Neuron (in vitro differentiated cells): ENCODE measurements at regions not wholly inside any gene's neighbourhood (a gene's known extent, or its start where the extent isn't known, plus 50 kb on each side); places are given as distances from the start of the nearest gene placed in this dataset.

Experiments used
- H2AFZ ChIP-seq: one replicate; pipeline ENCODE4 v1.6.1; 2013; ENCODE audit warnings: low read depth, mild to moderate bottlenecking, inconsistent platforms, low read length, moderate library complexity
- H3K27me3 ChIP-seq: one replicate; pipeline ENCODE4 v1.6.1; 2013; ENCODE audit warnings: low read length; ENCODE audit not compliant: insufficient read depth
- H3K36me3 ChIP-seq: one replicate; pipeline ENCODE4 v1.6.1; 2013; ENCODE audit warnings: low read length; ENCODE audit not compliant: insufficient read depth
- H3K4me1 ChIP-seq: one replicate; pipeline ENCODE4 v1.6.1; 2013; ENCODE audit warnings: low read length; ENCODE audit not compliant: insufficient read depth
- H3K4me3 ChIP-seq: 2 replicates; pipeline ENCODE4 v1.5.1; 2013; ENCODE audit warnings: mild to moderate bottlenecking, low read length, moderate library complexity
- H3K9me3 ChIP-seq: one replicate; pipeline ENCODE4 v1.6.1; 2013; ENCODE audit warnings: low read length

DNA sequence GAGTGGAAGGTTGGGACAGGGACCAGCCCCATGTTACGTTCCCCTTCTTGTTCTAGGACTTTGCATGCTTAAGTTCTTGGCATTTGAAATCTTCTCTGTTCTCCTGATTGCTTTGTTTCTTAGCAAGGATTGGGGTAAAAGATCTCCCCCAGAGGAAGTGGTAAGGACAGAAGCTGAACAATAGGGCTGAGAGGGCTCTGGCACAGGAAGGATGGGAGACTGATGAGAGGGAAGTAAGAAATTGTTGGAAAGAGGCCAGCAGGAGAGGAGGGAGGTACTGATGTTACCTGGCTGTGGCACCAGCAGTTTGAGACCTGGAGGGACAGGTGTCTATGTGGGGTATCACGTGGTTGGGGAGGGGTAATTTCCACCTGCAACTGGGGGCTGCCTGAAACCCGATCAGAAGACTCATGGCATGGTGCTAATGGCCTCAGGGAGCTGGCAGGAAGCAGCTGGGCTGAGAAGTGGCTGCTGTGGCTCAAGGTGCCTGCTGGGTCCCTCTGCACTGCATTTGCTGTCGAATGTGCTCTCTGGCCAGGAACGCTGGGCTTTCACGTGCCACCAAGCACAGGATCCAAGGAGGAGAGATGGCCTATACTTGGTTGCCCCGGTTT lies 108.4 kb downstream of the LSM3 start:
- Histone ChIP-seq H3K27me3 (peaks cover 11% of the 10 kb centered on the region), H2AFZ (no peak overlapping the region), H3K36me3 (no peaks in the 10 kb centered on the region), H3K9me3 (no peaks in the 10 kb centered on the region), H3K4me1 (no peaks in the 10 kb centered on the region), H3K4me3 (no peak overlapping the region)

- no peaks in the 10 kb centered on the region for H3K36me3 ChIP-seq
- H2AFZ ChIP-seq = no peak overlapping the region
Measured at GRCh38 chr3:14288177-14288788, 109.7 kb downstream of the LSM3 start.

GRCh38 chr3:14288833-14289451 lies 110.3 kb downstream of the LSM3 start:
- Histone ChIP-seq H3K36me3 (no peaks in the 10 kb centered on the region), H3K9me3 (no peaks in the 10 kb centered on the region), H3K4me3 (no peak overlapping the region)

More at GRCh38 chr3:14288177-14288788, 109.7 kb downstream of the LSM3 start:
- H3K4me1 ChIP-seq = no peaks in the 10 kb centered on the region
- H3K27me3 ChIP-seq = peaks cover 8% of the 10 kb centered on the region
- no peak overlapping the region for H3K4me3 ChIP-seq
- H3K9me3 ChIP-seq = no peaks in the 10 kb centered on the region

GRCh38 chr3:14289590-14290461 lies 111.2 kb downstream of the LSM3 start:
- no peaks in the 10 kb centered on the region for H3K36me3 ChIP-seq
- H3K4me1 ChIP-seq = no peaks in the 10 kb centered on the region

More at GRCh38 chr3:14288833-14289451, 110.3 kb downstream of the LSM3 start:
- Histone ChIP-seq H3K27me3 (peaks cover 6% of the 10 kb centered on the region), H2AFZ (no peak overlapping the region), H3K4me1 (no peaks in the 10 kb centered on the region)

GRCh38 chr3:14290631-14291385 lies 111.6 kb upstream of the SLC6A6 start:
- Histone ChIP-seq H2AFZ (no peak overlapping the region), H3K36me3 (no peaks in the 10 kb centered on the region), H3K4me1 (no peaks in the 10 kb centered on the region), H3K9me3 (no peaks in the 10 kb centered on the region), H3K4me3 (no peak overlapping the region), H3K27me3 (no peaks in the 10 kb centered on the region)

More at GRCh38 chr3:14289590-14290461, 111.2 kb downstream of the LSM3 start:
- H2AFZ ChIP-seq = no peak overlapping the region
- no peak overlapping the region for H3K4me3 ChIP-seq
- H3K27me3 ChIP-seq = no peaks in the 10 kb centered on the region
- no peaks in the 10 kb centered on the region for H3K9me3 ChIP-seq

GRCh38 chr3:14295037-14295436 lies 107.4 kb upstream of the SLC6A6 start:
- Histone ChIP-seq H3K36me3 (no peaks in the 10 kb centered on the region), H2AFZ (no peak overlapping the region), H3K4me1 (no peaks in the 10 kb centered on the region), H3K4me3 (no peak overlapping the region), H3K27me3 (peaks cover 5% of the 10 kb centered on the region), H3K9me3 (no peaks in the 10 kb centered on the region)

GRCh38 chr3:14295801-14296200 lies 106.6 kb upstream of the SLC6A6 start:
- H3K36me3 ChIP-seq = no peaks in the 10 kb centered on the region
- H3K4me3 ChIP-seq = no peak overlapping the region
- no peak overlapping the region for H2AFZ ChIP-seq

GRCh38 chr3:14297305-14297704 lies 105.1 kb upstream of the SLC6A6 start:
- Histone ChIP-seq H3K36me3 (no peaks in the 10 kb centered on the region), H3K4me3 (no peak overlapping the region), H3K27me3 (peaks cover 7% of the 10 kb centered on the region), H3K9me3 (no peaks in the 10 kb centered on the region), H3K4me1 (no peaks in the 10 kb centered on the region), H2AFZ (no peak overlapping the region)

More at GRCh38 chr3:14295801-14296200, 106.6 kb upstream of the SLC6A6 start:
- Histone ChIP-seq H3K9me3 (no peaks in the 10 kb centered on the region), H3K27me3 (peaks cover 5% of the 10 kb centered on the region), H3K4me1 (no peaks in the 10 kb centered on the region)

GRCh38 chr3:14297784-14298236 lies 104.6 kb upstream of the SLC6A6 start:
- no peaks in the 10 kb centered on the region for H3K36me3 ChIP-seq
- H3K27me3 ChIP-seq = peaks cover 7% of the 10 kb centered on the region
- H2AFZ ChIP-seq = no peak overlapping the region

GRCh38 chr3:14298442-14298841 lies 104.0 kb upstream of the SLC6A6 start:
- H3K36me3 ChIP-seq = no peaks in the 10 kb centered on the region
- H3K9me3 ChIP-seq = no peaks in the 10 kb centered on the region
- H3K27me3 ChIP-seq = peaks cover 7% of the 10 kb centered on the region
- H3K4me1 ChIP-seq = no peaks in the 10 kb centered on the region
- no peak overlapping the region for H3K4me3 ChIP-seq
- no peak overlapping the region for H2AFZ ChIP-seq

More at GRCh38 chr3:14297784-14298236, 104.6 kb upstream of the SLC6A6 start:
- Histone ChIP-seq H3K9me3 (no peaks in the 10 kb centered on the region), H3K4me3 (no peak overlapping the region), H3K4me1 (no peaks in the 10 kb centered on the region)

DNA sequence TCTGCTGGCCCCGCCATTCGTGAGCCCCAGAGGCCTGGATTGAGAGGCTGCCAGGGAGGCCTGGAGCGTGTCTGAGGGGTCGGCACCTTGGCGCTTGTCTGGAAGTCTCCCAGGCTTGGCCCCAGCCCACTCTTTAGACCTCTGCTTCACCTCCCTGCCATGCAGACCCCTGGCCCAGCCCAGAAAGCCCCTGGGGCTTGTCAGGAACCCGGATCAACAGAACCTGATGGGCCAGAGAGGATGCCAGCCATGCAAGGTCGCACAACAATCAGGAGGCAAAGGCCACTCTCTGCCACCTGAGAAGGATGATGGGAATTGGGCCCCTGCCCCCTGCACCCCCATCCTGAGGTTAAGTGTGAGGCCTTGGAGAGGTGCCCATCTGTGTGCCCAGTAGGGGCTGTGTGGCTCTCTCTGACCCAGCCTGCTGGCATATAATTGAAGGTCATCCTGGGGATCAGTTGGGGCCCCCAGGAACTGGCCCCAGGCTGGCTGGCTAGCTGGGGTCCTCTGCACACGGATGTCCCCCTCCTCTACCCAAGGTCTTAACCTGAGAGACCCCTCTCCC lies 103.3 kb upstream of the SLC6A6 start:
- peaks cover 7% of the 10 kb centered on the region for H3K27me3 ChIP-seq
- H3K36me3 ChIP-seq = no peaks in the 10 kb centered on the region
- no peak overlapping the region for H3K4me3 ChIP-seq
- H3K9me3 ChIP-seq = no peaks in the 10 kb centered on the region
- H2AFZ ChIP-seq = no peak overlapping the region
- H3K4me1 ChIP-seq = no peaks in the 10 kb centered on the region

DNA sequence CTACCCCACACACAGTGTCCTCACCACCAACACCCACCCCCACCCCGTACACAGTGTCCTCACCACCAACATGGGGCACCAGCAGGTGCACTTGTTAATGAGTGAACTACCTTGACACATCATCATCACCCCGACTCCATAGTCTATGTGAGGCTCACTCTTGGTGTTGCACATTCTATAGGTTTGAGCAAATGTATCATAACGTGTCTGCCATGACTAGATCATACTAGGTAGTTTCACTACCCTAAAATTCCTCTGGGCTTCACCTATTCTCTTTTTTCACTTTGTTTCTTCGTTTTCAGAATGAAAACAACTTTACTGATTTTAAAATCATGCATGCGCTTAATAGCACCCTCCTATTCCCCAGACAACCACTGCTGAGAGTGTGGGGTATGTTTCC lies 102.6 kb upstream of the SLC6A6 start:
- Histone ChIP-seq H2AFZ (no peak overlapping the region), H3K4me3 (no peak overlapping the region)

More for the DNA sequence above, 102.6 kb upstream of the SLC6A6 start:
- peaks cover 7% of the 10 kb centered on the region for H3K27me3 ChIP-seq
- H3K4me1 ChIP-seq = no peaks in the 10 kb centered on the region
- H3K9me3 ChIP-seq = no peaks in the 10 kb centered on the region
- H3K36me3 ChIP-seq = no peaks in the 10 kb centered on the region
